GM21526 (cell line): ENCODE measurements at regions not wholly inside any gene's neighbourhood (a gene's known extent, or its start where the extent isn't known, plus 50 kb on each side); places are given as distances from the start of the nearest gene placed in this dataset.
"Not testable (repeated sequence)": the region's sequence is repeated elsewhere in the genome, so short reads cannot be mapped to it uniquely, and the experiment has no call there.

Experiments
- ATAC-seq: cut with Tn5 transposase; IDR thresholded peaks from one replicate; pipeline ENCODE4 v1.9.1; 2021; ENCODE audit warnings: moderate library complexity; ENCODE audit not compliant: unreplicated experiment, low FRiP score

- ATAC-seq, result not testable (repeated sequence)
These were observed 295.4 kb downstream of the RPIA start for GRCh38 chr2:88986721-88987330.

- ATAC-seq, result not testable (repeated sequence)
These were observed 297.1 kb downstream of the RPIA start for GRCh38 chr2:88988617-88989016.

GRCh38 chr2:88992819-88993218 is 301.3 kb downstream of the RPIA start:
- ATAC-seq, result not testable (repeated sequence)

- ATAC-seq, result not testable (repeated sequence)
These were observed 303.4 kb downstream of the RPIA start for GRCh38 chr2:88994856-88995255.

GRCh38 chr2:88996588-88996987 is 305.1 kb downstream of the RPIA start:
- ATAC-seq, result not testable (repeated sequence)

- ATAC-seq, result no peak
These were observed 307.9 kb downstream of the RPIA start for GRCh38 chr2:88999365-88999764.

GRCh38 chr2:89000235-89000634 is 308.8 kb downstream of the RPIA start:
- ATAC-seq, result no peak

- ATAC-seq, result not testable (repeated sequence)
These were observed 312.8 kb downstream of the RPIA start for GRCh38 chr2:89004238-89004637.

- ATAC-seq, result not testable (repeated sequence)
These were observed 329.1 kb downstream of the RPIA start for GRCh38 chr2:89020566-89020965.

- ATAC-seq, result not testable (repeated sequence)
These were observed 334.8 kb downstream of the RPIA start for GRCh38 chr2:89026296-89026695.

- ATAC-seq, result not testable (repeated sequence)
These were observed 335.6 kb downstream of the RPIA start for GRCh38 chr2:89027115-89027514.

GRCh38 chr2:89027536-89027935 is 336.1 kb downstream of the RPIA start:
- not testable (repeated sequence) for ATAC-seq

GRCh38 chr2:89029257-89029656 is 337.8 kb downstream of the RPIA start:
- ATAC-seq, result not testable (repeated sequence)

- ATAC-seq, result peak; percentile 80
These were observed 356.9 kb downstream of the RPIA start for GRCh38 chr2:89048138-89049066.

- ATAC-seq, result not testable (repeated sequence)
These were observed 367.1 kb downstream of the RPIA start for GRCh38 chr2:89058616-89059015.

GRCh38 chr2:89061174-89061573 is 369.7 kb downstream of the RPIA start:
- not testable (repeated sequence) for ATAC-seq

- not testable (repeated sequence) for ATAC-seq
These were observed 385.3 kb downstream of the RPIA start for GRCh38 chr2:89076771-89077170.

GRCh38 chr2:89092911-89093310 is 401.4 kb downstream of the RPIA start:
- not testable (repeated sequence) for ATAC-seq

- ATAC-seq, result not testable (repeated sequence)
These were observed 403.6 kb downstream of the RPIA start for GRCh38 chr2:89095060-89095459.

GRCh38 chr2:89102587-89102986 is 411.1 kb downstream of the RPIA start:
- not testable (repeated sequence) for ATAC-seq

GRCh38 chr2:89106369-89107019 is 415.0 kb downstream of the RPIA start:
- peak; percentile 70 for ATAC-seq
